Caco-2 (cell line): ENCODE measurements at regions not wholly inside any gene's neighbourhood (a gene's known extent, or its start where the extent isn't known, plus 50 kb on each side); places are given as distances from the start of the nearest gene placed in this dataset.
A peak's percentile ranks its signal among the peaks of the same experiment; 100 is the strongest.

ENCODE experiments used
- BruUV-seq: library from RNA; stranded (reverse); fragments of 400-500 nt; replicated peaks from 2 replicates; lab custom pipeline; 2021; lab: Mats Ljungman, UMichigan
- CTCF ChIA-PET: fragments of 300-600 bp; sonication (Branson Sonifier 250); formaldehyde crosslinking; loops from one replicate; lab custom pipeline; 2022; ENCODE audit warnings: antibody characterized with exemption; lab: Charles Lee
- POLR2A ChIA-PET: fragments of 300-600 bp; sonication (Branson Sonifier 250); formaldehyde crosslinking; loops from one replicate; lab custom pipeline; 2022; ENCODE audit warnings: antibody characterized with exemption; lab: Charles Lee
- DNase-seq, 2 experiments: peaks; one replicate each; pipeline versions ENCODE4 v3.0.0 to v3.0.0-alpha.2; 2020 to 2022
- H3K27me3 ChIP-seq: replicated peaks from 2 replicates; pipeline ENCODE4 v1.6.0; 2011; ENCODE audit warnings: low read length; ENCODE audit not compliant: control insufficient read depth, insufficient read depth
- H3K36me3 ChIP-seq: 2 replicates; pipeline ENCODE4 v1.5.1; 2011; ENCODE audit warnings: low read length; ENCODE audit not compliant: control insufficient read depth, insufficient read depth
- H3K4me1 ChIP-seq: fragments of 250-450 bp; sonication (Bioruptor Pico); 2 replicates; pipeline ENCODE4 v1.5.1; 2020; ENCODE audit warnings: mild to moderate bottlenecking
- H3K4me3 ChIP-seq: 2 replicates; pipeline ENCODE4 v1.5.1; 2011; ENCODE audit warnings: low read depth, mild to moderate bottlenecking, control low read depth, low read length
- H3K9me3 ChIP-seq: fragments of 250-450 bp; sonication (Bioruptor Pico); 2 replicates; pipeline ENCODE4 v1.5.1; 2020; ENCODE audit warnings: mild to moderate bottlenecking, moderate library complexity
- H3K27ac Mint-ChIP-seq: one replicate; pipeline ENCODE4 v1.8.0; 2022; ENCODE audit warnings: mixed read lengths; ENCODE audit not compliant: unreplicated experiment
- H3K27me3 Mint-ChIP-seq: one replicate; pipeline ENCODE4 v1.8.0; 2022; ENCODE audit warnings: mixed read lengths; ENCODE audit not compliant: insufficient read depth, unreplicated experiment
- H3K36me3 Mint-ChIP-seq: one replicate; pipeline ENCODE4 v1.8.0; 2022; ENCODE audit warnings: mild to moderate bottlenecking, mixed read lengths; ENCODE audit not compliant: insufficient read depth, unreplicated experiment
- H3K4me1 Mint-ChIP-seq: one replicate; pipeline ENCODE4 v1.8.0; 2022; ENCODE audit warnings: low read depth, mixed read lengths; ENCODE audit not compliant: unreplicated experiment
- H3K4me3 Mint-ChIP-seq: one replicate; pipeline ENCODE4 v1.8.0; 2022; ENCODE audit warnings: mild to moderate bottlenecking, moderate library complexity, mixed read lengths; ENCODE audit not compliant: unreplicated experiment
- H3K9me3 Mint-ChIP-seq: one replicate; pipeline ENCODE4 v1.8.0; 2022; ENCODE audit warnings: mixed read lengths; ENCODE audit not compliant: unreplicated experiment
- CTCF ChIP-seq, 2 experiments: fragments of 200-600 bp in 1 of 2; IDR thresholded peaks; 1 replicate in 1 of 2; 2 replicates in 1 of 2; pipeline versions ENCODE4 v1.5.1 to v1.8.0; 2011 to 2022; ENCODE audit warnings: antibody characterized with exemption in 1 of 2, control low read depth in 1 of 2, inconsistent platforms in 1 of 2, low read depth in 1 of 2, low read length in 1 of 2, mild to moderate bottlenecking in 1 of 2, moderate library complexity in 1 of 2; ENCODE audit not compliant: insufficient read depth in 1 of 2, severe bottlenecking in 1 of 2, unreplicated experiment in 1 of 2
- intact Hi-C: fragments of 100-400 bp; cut with micrococcal nuclease; formaldehyde crosslinking; loops from one replicate; pipeline ENCODE4 v1.10.0; 2022; ENCODE audit not compliant: unreplicated experiment

GRCh38 chr12:94059394-94060368 lies 88.7 kb upstream of the PLXNC1 start:
- ChIA-PET POLR2A (no interaction called here), CTCF (interaction anchor here (0.7 kb wide), 1 partner anchor 16 kb away, joined by 3 read pairs; no protein-coding TSS in a partner anchor)
- no peak for DNase-seq
- no peaks in the 10 kb centered on the region for H3K36me3 ChIP-seq
- H3K4me1 ChIP-seq: peaks cover 21% of the 10 kb centered on the region
- no peak overlapping the region for H3K4me3 ChIP-seq
- intact Hi-C loops: no loop called here
- H3K27me3 ChIP-seq: no peaks in the 10 kb centered on the region
- peaks cover 18% of the 10 kb centered on the region for H3K4me1 Mint-ChIP-seq
- no peaks in the 10 kb centered on the region for H3K27me3 Mint-ChIP-seq
- TF ChIP-seq CTCF (IDR thresholded peaks at IDR 0.05; ENCODE audit: insufficient read depth in 1 of 2, low read depth in 1 of 2, low read length in 1 of 2, severe bottlenecking in 1 of 2, unreplicated experiment in 1 of 2): no peak
- no peak overlapping the region for H3K4me3 Mint-ChIP-seq
- peaks cover 10% of the 10 kb centered on the region for H3K9me3 Mint-ChIP-seq
- peaks cover 3% of the 10 kb centered on the region; the same call in 1 of the 2 replicates for H3K9me3 ChIP-seq
- no peaks in the 10 kb centered on the region for H3K36me3 Mint-ChIP-seq
- no TSS peak for BruUV-seq
- H3K27ac Mint-ChIP-seq: peak overlapping the region; percentile 38

- no peak for DNase-seq
- Mint-ChIP-seq H3K9me3 (peaks cover 3% of the 10 kb centered on the region), H3K4me1 (peaks cover 15% of the 10 kb centered on the region), H3K4me3 (no peak overlapping the region), H3K27ac (no peak overlapping the region), H3K36me3 (no peaks in the 10 kb centered on the region), H3K27me3 (no peaks in the 10 kb centered on the region)
- H3K36me3 ChIP-seq: no peaks in the 10 kb centered on the region
- no peak overlapping the region for H3K4me3 ChIP-seq
- peaks cover 13% of the 10 kb centered on the region for H3K4me1 ChIP-seq
- BruUV-seq: no TSS peak
- TF ChIP-seq CTCF (IDR thresholded peaks at IDR 0.05; ENCODE audit: insufficient read depth in 1 of 2, low read depth in 1 of 2, low read length in 1 of 2, severe bottlenecking in 1 of 2, unreplicated experiment in 1 of 2): no peak
- H3K9me3 ChIP-seq: no peaks in the 10 kb centered on the region
- intact Hi-C loops: no loop called here
- H3K27me3 ChIP-seq: no peaks in the 10 kb centered on the region
- CTCF ChIA-PET: no interaction called here
- POLR2A ChIA-PET: no interaction called here
Observed at GRCh38 chr12:94062194-94062593, 86.2 kb upstream of the PLXNC1 start.

- POLR2A ChIA-PET: no interaction called here
- CTCF ChIA-PET: no interaction called here
- Mint-ChIP-seq H3K27ac (no peak overlapping the region), H3K4me1 (peaks cover 9% of the 10 kb centered on the region), H3K4me3 (no peak overlapping the region), H3K27me3 (no peaks in the 10 kb centered on the region), H3K9me3 (no peaks in the 10 kb centered on the region), H3K36me3 (no peaks in the 10 kb centered on the region)
- no TSS peak for BruUV-seq
- TF ChIP-seq CTCF (IDR thresholded peaks at IDR 0.05; ENCODE audit: insufficient read depth in 1 of 2, low read depth in 1 of 2, low read length in 1 of 2, severe bottlenecking in 1 of 2, unreplicated experiment in 1 of 2): no peak
- intact Hi-C loops: no loop called here
- DNase-seq: no peak
- H3K27me3 ChIP-seq: no peaks in the 10 kb centered on the region
- H3K36me3 ChIP-seq: no peaks in the 10 kb centered on the region
- no peaks in the 10 kb centered on the region for H3K9me3 ChIP-seq
- no peak overlapping the region for H3K4me3 ChIP-seq
- peaks cover 8% of the 10 kb centered on the region; the same call in 1 of the 2 replicates for H3K4me1 ChIP-seq
Observed at GRCh38 chr12:94062796-94063635, 85.4 kb upstream of the PLXNC1 start.
